ENCODE measurements at regions not wholly inside any gene's neighbourhood (a gene's known extent, or its start where the extent isn't known, plus 50 kb on each side); places are given as distances from the start of the nearest gene placed in this dataset.

DNA sequence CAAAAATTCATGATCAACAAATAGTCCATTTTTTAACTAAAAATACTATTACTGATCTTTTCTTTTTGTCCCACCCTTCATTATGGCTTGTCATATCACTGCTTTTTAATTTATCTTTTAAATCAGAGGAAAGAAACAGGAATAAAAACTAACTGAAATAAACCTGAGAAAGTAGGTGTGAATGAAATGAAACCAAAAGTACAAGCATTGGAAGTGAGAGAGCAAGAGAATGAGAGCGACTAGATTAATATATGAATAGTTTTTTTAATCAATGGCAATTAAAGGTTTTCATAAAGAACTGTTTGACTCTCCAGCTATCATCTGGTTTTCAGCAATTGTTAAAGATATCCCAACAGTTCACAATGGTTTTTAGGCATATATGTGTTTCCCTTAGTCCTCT, 137.8 kb downstream of the SPAG6 start:
- Histone ChIP-seq H4K20me1 (replicated peaks; ENCODE audit: insufficient read depth) (0 out of 2 replicates have a peak, but pooled peaks cover 2% of the 10 kb centered on the region), H3K9me2 (ENCODE audit: insufficient read depth) (no peaks in the 10 kb centered on the region), H2AFZ (no peak overlapping the region), H3K4me1 (ENCODE audit: insufficient read depth) (peaks cover 16% of the 10 kb centered on the region), H3K27me3 (ENCODE audit: insufficient read depth) (peaks cover 44% of the 10 kb centered on the region), H3K27ac (ENCODE audit: low read depth) (no peak overlapping the region), H3K4me3 (no peak overlapping the region), H3K4me2 (no peak overlapping the region), H3F3A (replicated peaks; ENCODE audit: low read depth) (peaks cover 9% of the 10 kb centered on the region; the same call in 1 of the 2 replicates), H3K36me3 (ENCODE audit: insufficient read depth) (no peaks in the 10 kb centered on the region), H3K79me2 (replicated peaks; ENCODE audit: insufficient read depth) (no peaks in the 10 kb centered on the region)
- Mint-ChIP-seq H3K27ac (no peak overlapping the region), H3K4me1 (peaks cover 37% of the 10 kb centered on the region), H3K9me3 (no peaks in the 10 kb centered on the region), H3K27me3 (ENCODE audit: insufficient read depth, low read depth, poor library complexity) (peaks cover 35% of the 10 kb centered on the region), H3K4me3 (no peak overlapping the region), H3K36me3 (ENCODE audit: low read depth) (no peaks in the 10 kb centered on the region; the same call in 2 of the 3 replicates)
- DNase-seq (ENCODE audit: low spot score) (no peak), ATAC-seq (no peak)
- no peak for TF ChIP-seq EZH2 (IDR thresholded peaks at IDR 0.05; ENCODE audit: low read depth, unreplicated experiment)
- no peak for TF ChIP-seq REST (IDR thresholded peaks at IDR 0.05; ENCODE audit: unreplicated experiment)
- TF ChIP-seq, protein P1, sequence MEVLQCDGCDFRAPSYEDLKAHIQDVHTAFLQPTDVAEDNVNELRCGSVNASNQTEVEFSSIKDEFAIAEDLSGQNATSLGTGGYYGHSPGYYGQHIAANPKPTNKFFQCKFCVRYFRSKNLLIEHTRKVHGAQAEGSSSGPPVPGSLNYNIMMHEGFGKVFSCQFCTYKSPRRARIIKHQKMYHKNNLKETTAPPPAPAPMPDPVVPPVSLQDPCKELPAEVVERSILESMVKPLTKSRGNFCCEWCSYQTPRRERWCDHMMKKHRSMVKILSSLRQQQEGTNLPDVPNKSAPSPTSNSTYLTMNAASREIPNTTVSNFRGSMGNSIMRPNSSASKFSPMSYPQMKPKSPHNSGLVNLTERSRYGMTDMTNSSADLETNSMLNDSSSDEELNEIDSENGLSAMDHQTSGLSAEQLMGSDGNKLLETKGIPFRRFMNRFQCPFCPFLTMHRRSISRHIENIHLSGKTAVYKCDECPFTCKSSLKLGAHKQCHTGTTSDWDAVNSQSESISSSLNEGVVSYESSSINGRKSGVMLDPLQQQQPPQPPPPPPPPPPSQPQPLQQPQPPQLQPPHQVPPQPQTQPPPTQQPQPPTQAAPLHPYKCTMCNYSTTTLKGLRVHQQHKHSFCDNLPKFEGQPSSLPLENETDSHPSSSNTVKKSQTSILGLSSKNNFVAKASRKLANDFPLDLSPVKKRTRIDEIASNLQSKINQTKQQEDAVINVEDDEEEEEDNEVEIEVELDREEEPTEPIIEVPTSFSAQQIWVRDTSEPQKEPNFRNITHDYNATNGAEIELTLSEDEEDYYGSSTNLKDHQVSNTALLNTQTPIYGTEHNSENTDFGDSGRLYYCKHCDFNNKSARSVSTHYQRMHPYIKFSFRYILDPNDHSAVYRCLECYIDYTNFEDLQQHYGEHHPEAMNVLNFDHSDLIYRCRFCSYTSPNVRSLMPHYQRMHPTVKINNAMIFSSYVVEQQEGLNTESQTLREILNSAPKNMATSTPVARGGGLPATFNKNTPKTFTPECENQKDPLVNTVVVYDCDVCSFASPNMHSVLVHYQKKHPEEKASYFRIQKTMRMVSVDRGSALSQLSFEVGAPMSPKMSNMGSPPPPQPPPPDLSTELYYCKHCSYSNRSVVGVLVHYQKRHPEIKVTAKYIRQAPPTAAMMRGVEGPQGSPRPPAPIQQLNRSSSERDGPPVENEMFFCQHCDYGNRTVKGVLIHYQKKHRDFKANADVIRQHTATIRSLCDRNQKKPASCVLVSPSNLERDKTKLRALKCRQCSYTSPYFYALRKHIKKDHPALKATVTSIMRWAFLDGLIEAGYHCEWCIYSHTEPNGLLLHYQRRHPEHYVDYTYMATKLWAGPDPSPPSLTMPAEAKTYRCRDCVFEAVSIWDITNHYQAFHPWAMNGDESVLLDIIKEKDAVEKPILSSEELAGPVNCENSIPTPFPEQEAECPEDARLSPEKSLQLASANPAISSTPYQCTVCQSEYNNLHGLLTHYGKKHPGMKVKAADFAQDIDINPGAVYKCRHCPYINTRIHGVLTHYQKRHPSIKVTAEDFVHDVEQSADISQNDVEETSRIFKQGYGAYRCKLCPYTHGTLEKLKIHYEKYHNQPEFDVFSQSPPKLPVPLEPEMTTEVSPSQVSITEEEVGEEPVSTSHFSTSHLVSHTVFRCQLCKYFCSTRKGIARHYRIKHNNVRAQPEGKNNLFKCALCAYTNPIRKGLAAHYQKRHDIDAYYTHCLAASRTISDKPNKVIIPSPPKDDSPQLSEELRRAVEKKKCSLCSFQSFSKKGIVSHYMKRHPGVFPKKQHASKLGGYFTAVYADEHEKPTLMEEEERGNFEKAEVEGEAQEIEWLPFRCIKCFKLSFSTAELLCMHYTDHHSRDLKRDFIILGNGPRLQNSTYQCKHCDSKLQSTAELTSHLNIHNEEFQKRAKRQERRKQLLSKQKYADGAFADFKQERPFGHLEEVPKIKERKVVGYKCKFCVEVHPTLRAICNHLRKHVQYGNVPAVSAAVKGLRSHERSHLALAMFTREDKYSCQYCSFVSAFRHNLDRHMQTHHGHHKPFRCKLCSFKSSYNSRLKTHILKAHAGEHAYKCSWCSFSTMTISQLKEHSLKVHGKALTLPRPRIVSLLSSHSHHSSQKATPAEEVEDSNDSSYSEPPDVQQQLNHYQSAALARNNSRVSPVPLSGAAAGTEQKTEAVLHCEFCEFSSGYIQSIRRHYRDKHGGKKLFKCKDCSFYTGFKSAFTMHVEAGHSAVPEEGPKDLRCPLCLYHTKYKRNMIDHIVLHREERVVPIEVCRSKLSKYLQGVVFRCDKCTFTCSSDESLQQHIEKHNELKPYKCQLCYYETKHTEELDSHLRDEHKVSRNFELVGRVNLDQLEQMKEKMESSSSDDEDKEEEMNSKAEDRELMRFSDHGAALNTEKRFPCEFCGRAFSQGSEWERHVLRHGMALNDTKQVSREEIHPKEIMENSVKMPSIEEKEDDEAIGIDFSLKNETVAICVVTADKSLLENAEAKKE (CRISPR knock-in tag; IDR thresholded peaks at IDR 0.05) = no peak

Data from GM23338 (cell line).